Renal cortical epithelial cell (primary cell): ENCODE measurements at regions not wholly inside any gene's neighbourhood (a gene's known extent, or its start where the extent isn't known, plus 50 kb on each side); places are given as distances from the start of the nearest gene placed in this dataset.

Experiments used
- DNase-seq: peaks from one replicate; pipeline ENCODE4 v3.0.0-alpha.2; 2011; ENCODE audit warnings: low read depth

- DNase-seq = no peak
These were observed 263.4 kb downstream of the AUH start for GRCh38 chr9:91098203-91098850.

GRCh38 chr9:91099436-91099835, 262.3 kb downstream of the AUH start:
- no peak for DNase-seq

GRCh38 chr9:91100878-91101450, 260.8 kb downstream of the AUH start:
- DNase-seq = no peak

- DNase-seq = no peak
These were observed 260.0 kb downstream of the AUH start for GRCh38 chr9:91101611-91102168.

- no peak for DNase-seq
These were observed 259.4 kb downstream of the AUH start for GRCh38 chr9:91102269-91102668.

- DNase-seq = no peak
These were observed 257.8 kb downstream of the AUH start for GRCh38 chr9:91103931-91104330.

- no peak for DNase-seq
These were observed 255.2 kb downstream of the AUH start for GRCh38 chr9:91106415-91107081.

GRCh38 chr9:91111226-91111625, 250.5 kb downstream of the AUH start:
- DNase-seq = no peak

GRCh38 chr9:91111876-91112275, 249.8 kb downstream of the AUH start:
- no peak for DNase-seq

GRCh38 chr9:91113016-91113415, 248.7 kb downstream of the AUH start:
- DNase-seq = no peak

- no peak for DNase-seq
These were observed 247.3 kb downstream of the AUH start for GRCh38 chr9:91114450-91114849.

GRCh38 chr9:91116211-91116610, 245.5 kb downstream of the AUH start:
- DNase-seq = no peak

- no peak for DNase-seq
These were observed 245.0 kb downstream of the AUH start for GRCh38 chr9:91116711-91117110.

- no peak for DNase-seq
These were observed 244.2 kb downstream of the AUH start for GRCh38 chr9:91117474-91117891.

GRCh38 chr9:91117959-91118703, 243.6 kb downstream of the AUH start:
- peak; percentile 59 for DNase-seq

GRCh38 chr9:91118704-91119025, 243.1 kb downstream of the AUH start:
- no peak for DNase-seq

GRCh38 chr9:91119142-91119541, 242.6 kb downstream of the AUH start:
- peak; percentile 54 for DNase-seq

GRCh38 chr9:91119679-91120078, 242.0 kb downstream of the AUH start:
- DNase-seq = no peak

GRCh38 chr9:91120200-91120599, 241.5 kb downstream of the AUH start:
- no peak for DNase-seq

GRCh38 chr9:91122755-91123154, 239.0 kb downstream of the AUH start:
- no peak for DNase-seq

GRCh38 chr9:91126761-91127445, 234.8 kb downstream of the AUH start:
- DNase-seq = no peak

GRCh38 chr9:91127653-91128052, 234.1 kb downstream of the AUH start:
- no peak for DNase-seq
